ENCODE measurements at regions not wholly inside any gene's neighbourhood (a gene's known extent, or its start where the extent isn't known, plus 50 kb on each side); places are given as distances from the start of the nearest gene placed in this dataset.
A peak's percentile ranks its signal among the peaks of the same experiment; 100 is the strongest.
"Not testable (repeated sequence)": the region's sequence is repeated elsewhere in the genome, so short reads cannot be mapped to it uniquely, and the experiment has no call there.

- CTCF ChIA-PET (ENCODE audit: low intra/inter-chr PET ratio); H3K27me3 ChIP-seq (ENCODE audit: control insufficient read depth in 2 of 2, insufficient read depth in 2 of 2, low read length in 2 of 2); H3K9me1 ChIP-seq (ENCODE audit: control insufficient read depth, insufficient read depth, low read length); H3K4me3 ChIP-seq; DNase-seq (ENCODE audit: extremely low read depth in 1 of 4, low spot score in 3 of 4); in situ Hi-C loops (cut with MboI); intact Hi-C loops (cut with micrococcal nuclease); H4K20me1 ChIP-seq (replicated peaks; ENCODE audit: control insufficient read depth, insufficient read depth, low read length); ATAC-seq; H2AFZ ChIP-seq (ENCODE audit: low read depth, low read length); H3K9ac ChIP-seq (ENCODE audit: insufficient read depth in 1 of 2, low read depth in 2 of 2, low read length in 2 of 2); H3K79me2 ChIP-seq (ENCODE audit: control insufficient read depth, insufficient read depth, low read length); H3K4me1 ChIP-seq (replicated peaks in 1 of 2; ENCODE audit: control insufficient read depth in 2 of 2, insufficient read depth in 2 of 2, low read length in 2 of 2); FAIRE-seq; POLR2A ChIA-PET; H3K4me2 ChIP-seq (ENCODE audit: insufficient read depth, low read length); H3K36me3 ChIP-seq (ENCODE audit: control insufficient read depth, insufficient read depth, low read length); H3K9me3 ChIP-seq (replicated peaks; ENCODE audit: control insufficient read depth, insufficient read depth, low read depth, low read length); BruUV-seq (replicated peaks); H3K27ac ChIP-seq (ENCODE audit: extremely low read depth, low read depth, low read length): not testable (repeated sequence)
- TF ChIP-seq E2F6 (IDR thresholded peaks at IDR 0.05; ENCODE audit: borderline replicate concordance in 1 of 2, extremely low read depth in 1 of 2, insufficient read depth in 1 of 2, insufficient read length in 1 of 2, low read depth in 1 of 2, low read length in 1 of 2, poor library complexity in 1 of 2, severe bottlenecking in 1 of 2), result peak in 1 of 2 experiments; percentile 25
- WGBS (ENCODE audit: insufficient coverage, low coverage, missing lambda C conversion rate), result 0% methylated on average over 8 of the region's 29 CpGs
These were observed 395.6 kb upstream of the MGMT start for GRCh38 chr10:129071411-129071810.

GRCh38 chr10:129074939-129075338, 392.1 kb upstream of the MGMT start:
- no peaks in the 10 kb centered on the region for H3K79me2 ChIP-seq (ENCODE audit: control insufficient read depth, insufficient read depth, low read length)
- no peak overlapping the region for H3K4me2 ChIP-seq (ENCODE audit: insufficient read depth, low read length)
- H2AFZ ChIP-seq (ENCODE audit: low read depth, low read length), result no peak overlapping the region
- no peak overlapping the region for H3K4me3 ChIP-seq
- ChIA-PET CTCF (ENCODE audit: low intra/inter-chr PET ratio) (no interaction called here), POLR2A (no interaction called here)
- no peak overlapping the region for H3K9ac ChIP-seq (ENCODE audit: insufficient read depth in 1 of 2, low read depth in 2 of 2, low read length in 2 of 2)
- DNase-seq (ENCODE audit: extremely low read depth in 1 of 4, low spot score in 3 of 4) (no peak), ATAC-seq (no peak), FAIRE-seq (no peak)
- no peaks in the 10 kb centered on the region for H3K36me3 ChIP-seq (ENCODE audit: control insufficient read depth, insufficient read depth, low read length)
- in situ Hi-C loops (cut with MboI), result no loop called here
- WGBS (ENCODE audit: insufficient coverage, low coverage, missing lambda C conversion rate), result 7% methylated on average over 3 of the region's 3 CpGs
- H3K4me1 ChIP-seq (replicated peaks in 1 of 2; ENCODE audit: control insufficient read depth in 2 of 2, insufficient read depth in 2 of 2, low read length in 2 of 2), result no peaks in the 10 kb centered on the region
- no peak overlapping the region for H3K27ac ChIP-seq (ENCODE audit: extremely low read depth, low read depth, low read length)
- no TSS peak for BruUV-seq (replicated peaks)
- intact Hi-C loops (cut with micrococcal nuclease), result no loop called here
- H3K9me3 ChIP-seq (replicated peaks; ENCODE audit: control insufficient read depth, insufficient read depth, low read depth, low read length), result no peaks in the 10 kb centered on the region
- H4K20me1 ChIP-seq (replicated peaks; ENCODE audit: control insufficient read depth, insufficient read depth, low read length), result no peaks in the 10 kb centered on the region
- TF ChIP-seq SIN3B (IDR thresholded peaks at IDR 0.05; ENCODE audit: low read depth) (no peak), CHD1 (IDR thresholded peaks at IDR 0.05; ENCODE audit: low read length) (no peak), KLF10 (CRISPR knock-in tag; IDR thresholded peaks at IDR 0.05) (no peak), ZNF224 (CRISPR knock-in tag; IDR thresholded peaks at IDR 0.05) (no peak)
- no peaks in the 10 kb centered on the region for H3K27me3 ChIP-seq (ENCODE audit: control insufficient read depth in 2 of 2, insufficient read depth in 2 of 2, low read length in 2 of 2)
- H3K9me1 ChIP-seq (ENCODE audit: control insufficient read depth, insufficient read depth, low read length), result no peaks in the 10 kb centered on the region

Measured in K562 (cell line).